ENCODE measurements at regions not wholly inside any gene's neighbourhood (a gene's known extent, or its start where the extent isn't known, plus 50 kb on each side); places are given as distances from the start of the nearest gene placed in this dataset.

DNA sequence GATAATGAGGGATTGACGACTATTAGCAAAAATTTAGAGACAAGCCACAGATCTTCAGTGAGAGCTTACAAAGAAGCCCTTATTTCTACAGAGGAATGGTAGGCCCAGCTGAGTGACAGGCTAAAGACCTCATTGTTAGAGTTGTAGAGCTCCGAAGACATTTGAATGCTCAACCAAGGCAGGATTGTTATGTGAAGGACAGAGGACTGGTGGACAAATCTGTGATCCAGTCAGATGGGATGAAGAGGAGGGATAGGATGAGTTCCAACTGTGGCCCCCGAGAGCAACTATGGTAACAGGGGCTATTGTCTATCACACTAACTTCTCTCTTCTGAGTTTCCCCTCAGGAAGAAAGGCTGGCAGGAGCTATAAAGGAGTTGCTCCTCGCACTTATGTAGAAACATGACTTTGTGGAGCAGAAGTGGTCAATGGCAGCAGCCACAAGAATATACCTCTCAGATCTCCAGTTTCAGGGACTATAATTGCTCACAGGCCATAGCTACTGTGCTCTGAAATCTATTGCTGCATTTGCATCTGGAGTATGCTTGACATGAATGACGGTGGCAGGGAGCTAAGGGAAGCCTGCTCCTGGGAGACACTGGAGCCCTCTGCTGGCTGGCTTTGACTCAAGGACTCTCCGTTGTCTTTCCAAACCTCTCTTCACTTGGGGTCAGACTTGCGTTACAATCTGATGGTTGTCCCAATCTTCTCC is 50.3 kb upstream of the GREB1L start:
- no peaks in the 10 kb centered on the region for H3K36me3 Mint-ChIP-seq
- H3K27ac Mint-ChIP-seq = no peak overlapping the region
- peaks cover 11 to 39% (median 16%) of the 10 kb centered on the region in 5 donors for H3K27me3 Mint-ChIP-seq
- no peaks in the 10 kb centered on the region for H3K9me3 Mint-ChIP-seq
- POLR2A ChIA-PET = no interaction called here
- ATAC-seq (no peak), DNase-seq (no peak)
- no peaks in the 10 kb centered on the region for H3K4me1 Mint-ChIP-seq
- H3K4me3 Mint-ChIP-seq = no peak overlapping the region
